Activated naive CD8-positive, alpha-beta T cell treated with anti-CD3 and anti-CD28 coated beads, Interleukin-2, amount 50 U/mL, for 24 hours (primary cell): ENCODE measurements at regions not wholly inside any gene's neighbourhood (a gene's known extent, or its start where the extent isn't known, plus 50 kb on each side); places are given as distances from the start of the nearest gene placed in this dataset.
"Not testable (repeated sequence)": the region's sequence is repeated elsewhere in the genome, so short reads cannot be mapped to it uniquely, and the experiment has no call there.

Experiments used
- ATAC-seq: fragments of 150-1000 bp; cut with Tn5 transposase; one replicate; pipeline ENCODE4 v1.10.0; 2021
- DNase-seq: peaks from one replicate; pipeline ENCODE4 v3.0.0; 2021
- H3K27ac Mint-ChIP-seq: one replicate; pipeline ENCODE4 v1.8.0; 2021; ENCODE audit warnings: mild to moderate bottlenecking, mixed read lengths
- H3K27me3 Mint-ChIP-seq: one replicate; pipeline ENCODE4 v1.8.0; 2021; ENCODE audit warnings: mixed read lengths
- H3K36me3 Mint-ChIP-seq: one replicate; pipeline ENCODE4 v1.8.0; 2021; ENCODE audit warnings: low read depth, mixed read lengths
- H3K4me1 Mint-ChIP-seq: one replicate; pipeline ENCODE4 v1.8.0; 2021; ENCODE audit warnings: mixed read lengths
- H3K4me3 Mint-ChIP-seq: one replicate; pipeline ENCODE4 v1.8.0; 2021; ENCODE audit warnings: mild to moderate bottlenecking, moderate library complexity, mixed read lengths
- H3K9me3 Mint-ChIP-seq: one replicate; pipeline ENCODE4 v1.8.0; 2021; ENCODE audit warnings: mixed read lengths

DNA sequence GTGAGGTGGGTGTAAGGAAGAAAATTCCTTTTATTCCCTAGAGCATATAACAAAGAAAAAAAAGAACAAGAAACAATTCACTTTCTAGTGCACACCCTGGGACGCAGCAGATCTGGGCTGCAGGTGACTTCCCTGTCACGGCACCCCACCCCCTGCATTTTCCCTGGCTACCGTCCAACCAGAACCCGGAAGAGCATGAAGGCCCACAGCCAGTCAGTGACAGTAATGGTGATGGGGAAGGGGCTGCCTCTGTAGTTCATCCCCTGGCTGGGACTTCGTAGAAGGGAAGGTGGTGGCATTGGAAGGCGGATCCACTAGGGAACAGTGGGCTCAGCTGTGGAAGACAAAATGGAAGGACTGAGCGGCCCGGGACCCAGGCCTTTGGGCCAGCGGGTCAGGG is 236.7 kb downstream of the BUB3 start:
- H3K36me3 Mint-ChIP-seq, result peaks cover 9% of the 10 kb centered on the region
- no peak overlapping the region for H3K27ac Mint-ChIP-seq
- ATAC-seq (no peak), DNase-seq (no peak)
- H3K27me3 Mint-ChIP-seq, result no peaks in the 10 kb centered on the region
- no peak overlapping the region for H3K4me3 Mint-ChIP-seq
- H3K9me3 Mint-ChIP-seq, result peaks cover 15% of the 10 kb centered on the region
- no peaks in the 10 kb centered on the region for H3K4me1 Mint-ChIP-seq

DNA sequence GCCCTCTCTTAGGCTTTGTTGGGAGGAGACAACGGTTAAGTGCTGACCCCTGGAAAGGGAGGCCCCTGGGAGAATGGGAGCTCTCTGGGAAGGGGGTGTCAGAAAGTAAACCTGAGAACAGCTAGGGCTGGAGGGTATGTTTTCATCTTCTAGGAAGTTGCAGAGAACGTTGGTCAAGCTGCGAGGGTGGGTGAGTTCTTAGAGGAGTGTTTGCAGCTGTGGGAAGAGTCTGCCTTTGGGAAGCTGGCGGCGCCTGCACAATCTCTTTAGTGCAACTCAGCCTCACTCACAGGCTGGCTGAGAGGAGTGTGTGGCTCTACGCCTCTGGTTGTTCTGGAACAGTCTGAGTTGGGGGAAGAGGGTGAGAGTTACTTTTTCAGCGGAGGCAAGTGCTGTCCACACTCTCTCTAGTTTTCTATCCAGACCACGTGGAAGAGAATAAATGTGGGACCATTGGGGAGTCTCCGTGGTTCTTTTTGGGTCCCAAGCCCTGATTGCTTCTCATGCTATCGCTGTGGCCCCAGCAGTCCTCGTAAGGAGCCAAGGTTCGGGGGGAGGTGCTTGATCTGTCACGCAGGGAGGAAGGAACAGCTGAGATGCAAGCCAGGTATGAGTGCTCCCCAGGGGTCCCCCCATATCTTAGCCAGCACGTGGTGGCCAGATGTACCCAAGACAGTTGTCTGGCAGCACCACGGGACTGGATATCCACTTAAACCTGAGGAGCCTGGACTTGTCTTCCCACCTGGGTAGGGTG is 237.2 kb downstream of the BUB3 start:
- no peak overlapping the region for H3K27ac Mint-ChIP-seq
- H3K27me3 Mint-ChIP-seq, result no peaks in the 10 kb centered on the region
- no peak for ATAC-seq
- DNase-seq, result no peak
- peaks cover 7% of the 10 kb centered on the region for H3K36me3 Mint-ChIP-seq
- no peak overlapping the region for H3K4me3 Mint-ChIP-seq
- H3K4me1 Mint-ChIP-seq, result no peaks in the 10 kb centered on the region
- H3K9me3 Mint-ChIP-seq, result peaks cover 13% of the 10 kb centered on the region

DNA sequence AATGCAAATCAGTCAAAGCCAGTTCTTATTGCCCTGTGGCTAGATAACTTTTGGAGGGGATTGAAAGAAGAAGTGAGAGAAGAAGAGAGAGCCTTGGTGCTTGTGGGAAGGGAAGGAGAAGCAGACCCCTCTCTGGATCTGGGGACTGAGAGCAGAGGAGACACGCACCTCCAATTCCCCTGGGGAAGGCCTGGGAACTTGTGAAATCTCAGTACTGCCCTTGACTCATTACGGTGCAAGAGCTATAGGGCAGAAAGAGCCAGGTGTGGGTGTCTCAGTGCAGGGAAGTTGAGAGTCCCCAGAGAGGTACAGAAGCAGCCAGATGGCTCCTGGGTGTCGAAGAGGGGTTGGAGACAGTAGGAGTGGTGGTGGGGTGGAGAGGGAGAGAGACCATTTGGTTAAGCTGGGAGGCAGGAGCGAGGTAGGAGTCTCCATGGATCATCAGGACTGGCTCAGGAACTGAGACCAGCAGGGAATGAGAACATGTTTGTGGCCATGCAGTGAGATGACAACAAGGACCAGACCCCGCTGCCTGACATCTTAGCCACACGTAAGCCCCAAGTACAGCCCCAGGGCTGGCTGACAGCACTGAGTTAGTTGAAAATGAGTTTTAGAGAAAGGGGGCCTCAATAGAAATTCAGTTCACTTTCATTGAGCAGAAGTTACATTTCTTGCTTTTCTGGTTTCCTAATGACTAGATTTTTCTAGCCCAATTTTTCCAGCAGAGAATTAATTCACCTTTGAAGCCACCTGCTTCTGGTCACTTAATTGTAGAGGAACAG is 238.2 kb downstream of the BUB3 start:
- no peaks in the 10 kb centered on the region for H3K4me1 Mint-ChIP-seq
- no peak overlapping the region for H3K4me3 Mint-ChIP-seq
- ATAC-seq, result peak; percentile 31

DNA sequence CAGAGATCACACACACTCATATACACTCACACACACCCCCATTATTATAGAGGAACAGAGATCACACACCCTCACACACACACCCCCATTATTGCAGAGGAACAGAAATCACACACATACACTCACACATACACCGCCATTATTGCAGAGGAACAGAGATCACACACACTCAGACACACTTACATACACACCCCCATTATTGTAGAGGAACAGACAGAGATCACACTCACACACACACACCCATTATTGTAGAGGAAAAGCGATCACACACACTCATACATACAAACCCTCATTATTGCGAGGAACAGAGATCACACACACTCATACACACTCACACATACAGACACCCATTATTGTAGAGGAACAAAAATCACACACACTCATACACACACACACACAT is 239.0 kb downstream of the BUB3 start:
- DNase-seq (no peak), ATAC-seq (no peak)
- Mint-ChIP-seq H3K27ac (no peak overlapping the region), H3K4me1 (no peaks in the 10 kb centered on the region), H3K36me3 (no peaks in the 10 kb centered on the region), H3K27me3 (no peaks in the 10 kb centered on the region), H3K9me3 (peaks cover 4% of the 10 kb centered on the region), H3K4me3 (no peak overlapping the region)

More for the DNA sequence above, 238.2 kb downstream of the BUB3 start:
- H3K27me3 Mint-ChIP-seq, result no peaks in the 10 kb centered on the region
- H3K36me3 Mint-ChIP-seq, result peaks cover 3% of the 10 kb centered on the region
- DNase-seq, result no peak
- no peak overlapping the region for H3K27ac Mint-ChIP-seq
- H3K9me3 Mint-ChIP-seq, result peaks cover 8% of the 10 kb centered on the region

DNA sequence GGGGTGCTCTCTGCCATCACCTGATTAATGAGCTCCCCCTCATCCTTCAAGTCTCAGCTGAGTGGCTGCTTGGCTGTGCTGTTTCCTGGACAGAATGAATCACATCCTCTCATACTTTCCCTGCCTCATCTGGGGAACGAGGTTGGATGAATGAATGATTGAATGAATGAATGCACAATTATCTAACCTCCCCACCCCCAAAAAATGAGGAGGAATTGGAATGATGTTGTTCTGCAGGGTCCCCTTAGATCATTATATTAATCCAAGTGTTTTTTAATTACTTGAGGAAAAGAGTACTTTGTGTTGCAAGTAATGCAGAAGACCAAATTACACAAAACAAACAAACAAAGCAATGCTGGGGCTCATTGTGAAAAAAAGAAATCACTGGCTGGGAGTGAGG is 240.2 kb downstream of the BUB3 start:
- Mint-ChIP-seq H3K9me3 (no peaks in the 10 kb centered on the region), H3K4me3 (no peak overlapping the region), H3K27ac (no peak overlapping the region), H3K27me3 (no peaks in the 10 kb centered on the region), H3K36me3 (no peaks in the 10 kb centered on the region), H3K4me1 (no peaks in the 10 kb centered on the region)
- ATAC-seq (no peak), DNase-seq (no peak)

DNA sequence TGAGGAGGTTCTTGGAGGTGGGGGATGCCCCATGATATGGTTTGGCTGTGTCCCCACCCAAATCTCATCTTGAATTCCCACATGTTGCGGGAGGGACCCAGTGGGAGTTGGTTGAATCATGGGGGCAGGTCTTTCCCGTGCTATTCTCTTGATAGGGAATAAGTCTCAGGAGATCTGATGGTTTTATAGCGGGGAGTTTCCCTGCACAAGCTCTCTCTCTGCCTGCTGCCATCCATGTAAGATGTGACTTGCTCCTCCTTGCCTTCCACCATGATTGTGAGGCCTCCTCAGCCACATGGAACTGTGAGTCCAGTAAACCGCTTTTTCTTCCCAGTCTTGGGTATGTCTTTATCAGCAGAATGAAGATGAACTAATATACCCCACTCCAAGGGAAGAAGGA is 241.0 kb downstream of the BUB3 start:
- H3K36me3 Mint-ChIP-seq, H3K4me3 Mint-ChIP-seq, DNase-seq, H3K9me3 Mint-ChIP-seq, H3K27ac Mint-ChIP-seq, ATAC-seq, H3K27me3 Mint-ChIP-seq, H3K4me1 Mint-ChIP-seq: not testable (repeated sequence)

DNA sequence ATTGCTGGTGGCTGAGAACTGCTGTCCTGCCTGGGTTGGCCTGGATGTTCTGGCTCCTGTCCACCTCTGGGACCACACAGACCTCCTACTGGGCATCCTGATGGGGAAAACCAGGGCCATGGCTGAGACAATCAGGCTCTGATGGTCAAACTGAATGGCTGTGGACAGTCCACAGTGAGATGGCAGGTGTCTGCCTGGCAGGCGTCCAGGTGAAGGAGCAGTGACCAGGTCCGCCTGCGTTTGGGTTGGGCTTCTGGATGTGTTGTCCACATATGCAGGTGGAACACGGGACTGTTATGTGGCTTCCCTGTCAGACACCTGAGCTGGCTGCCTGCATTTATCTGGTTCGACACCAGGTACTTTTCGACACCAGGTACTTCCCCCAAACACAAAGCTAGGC is 241.7 kb downstream of the BUB3 start:
- H3K36me3 Mint-ChIP-seq, result no peaks in the 10 kb centered on the region
- no peaks in the 10 kb centered on the region for H3K4me1 Mint-ChIP-seq
- no peak overlapping the region for H3K4me3 Mint-ChIP-seq
- H3K27ac Mint-ChIP-seq, result no peak overlapping the region
- no peak for DNase-seq
- no peaks in the 10 kb centered on the region for H3K9me3 Mint-ChIP-seq
- no peaks in the 10 kb centered on the region for H3K27me3 Mint-ChIP-seq
- ATAC-seq, result no peak

DNA sequence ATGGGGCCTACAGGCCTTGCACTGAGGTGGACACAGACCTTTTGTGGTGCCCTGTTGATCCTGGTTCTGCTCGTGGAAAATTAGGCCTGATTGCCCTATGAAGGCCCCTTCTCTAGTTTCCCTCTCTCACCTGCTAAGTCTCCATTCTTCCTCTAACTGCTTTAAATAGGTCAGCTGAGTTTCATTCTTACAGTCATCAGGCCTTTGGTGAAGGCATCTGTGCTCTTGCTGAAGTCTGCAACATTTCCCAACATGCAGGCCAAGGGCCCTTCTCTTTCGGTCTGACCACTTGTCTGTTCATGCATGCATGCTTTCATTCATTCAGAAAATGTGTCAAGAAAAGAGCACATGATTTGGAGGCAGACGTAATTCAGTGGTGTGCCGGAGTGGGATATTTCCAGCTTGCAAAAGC is 244.0 kb downstream of the BUB3 start:
- no peak overlapping the region for H3K4me3 Mint-ChIP-seq
- H3K36me3 Mint-ChIP-seq, result no peaks in the 10 kb centered on the region
- no peak for DNase-seq
- H3K9me3 Mint-ChIP-seq, result no peaks in the 10 kb centered on the region
- ATAC-seq, result no peak
- H3K27ac Mint-ChIP-seq, result no peak overlapping the region
- no peaks in the 10 kb centered on the region for H3K27me3 Mint-ChIP-seq
- H3K4me1 Mint-ChIP-seq, result peaks cover 2% of the 10 kb centered on the region

DNA sequence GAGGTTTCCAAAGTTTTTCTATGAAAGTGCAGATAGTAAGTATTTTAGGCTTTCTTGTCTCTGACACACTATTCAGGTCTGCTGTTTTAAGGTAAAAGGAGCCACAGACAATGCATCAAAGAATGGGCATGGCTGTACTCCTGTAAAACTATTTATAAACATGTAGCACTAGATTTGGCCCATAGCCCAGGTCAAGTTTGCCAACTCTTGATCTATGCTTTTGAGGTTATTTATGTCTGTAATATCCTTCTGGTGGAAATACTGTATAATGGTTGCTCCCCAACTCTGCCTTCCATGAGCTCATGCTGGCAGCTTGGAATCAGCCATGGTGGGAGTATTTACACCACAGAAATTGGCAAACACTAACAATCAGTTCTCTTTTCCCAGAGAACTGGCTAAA is 244.6 kb downstream of the BUB3 start:
- H3K27me3 Mint-ChIP-seq, result no peaks in the 10 kb centered on the region
- H3K9me3 Mint-ChIP-seq, result no peaks in the 10 kb centered on the region
- H3K4me1 Mint-ChIP-seq, result peaks cover 2% of the 10 kb centered on the region
- H3K4me3 Mint-ChIP-seq, result no peak overlapping the region
- no peak for ATAC-seq
- H3K27ac Mint-ChIP-seq, result no peak overlapping the region
- H3K36me3 Mint-ChIP-seq, result no peaks in the 10 kb centered on the region
- DNase-seq, result no peak

DNA sequence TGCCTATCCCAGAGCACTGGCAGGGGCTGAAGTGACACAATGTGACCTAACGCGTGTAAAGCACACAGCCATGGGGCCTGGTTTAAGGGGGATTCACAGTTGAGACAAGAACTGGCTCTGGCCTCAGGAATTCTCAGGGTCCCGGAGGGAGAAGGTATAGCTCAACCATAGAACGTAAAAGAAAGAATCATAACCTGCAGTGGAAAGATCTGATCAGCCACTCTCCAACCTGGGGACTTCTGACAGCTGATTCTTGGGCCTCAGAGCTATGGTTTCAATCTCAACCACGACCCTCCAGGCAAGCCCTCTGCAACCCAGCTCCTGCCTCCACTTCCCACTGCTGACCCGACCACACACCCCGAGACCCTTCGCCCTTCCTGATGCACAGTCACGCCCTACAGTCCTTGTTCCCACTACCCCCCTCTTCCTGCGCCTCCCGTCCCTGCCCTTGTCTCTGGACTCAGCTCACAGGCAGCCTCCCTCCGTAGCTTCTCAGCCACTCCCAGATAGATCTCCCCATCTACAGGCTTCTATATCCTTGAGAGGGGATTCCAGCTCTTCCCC is 245.2 kb downstream of the BUB3 start:
- H3K36me3 Mint-ChIP-seq, result no peaks in the 10 kb centered on the region
- H3K4me1 Mint-ChIP-seq, result peaks cover 2% of the 10 kb centered on the region
- DNase-seq (no peak), ATAC-seq (no peak)
- H3K27me3 Mint-ChIP-seq, result no peaks in the 10 kb centered on the region
- H3K4me3 Mint-ChIP-seq, result no peak overlapping the region
- H3K9me3 Mint-ChIP-seq, result peaks cover 2% of the 10 kb centered on the region
- no peak overlapping the region for H3K27ac Mint-ChIP-seq

DNA sequence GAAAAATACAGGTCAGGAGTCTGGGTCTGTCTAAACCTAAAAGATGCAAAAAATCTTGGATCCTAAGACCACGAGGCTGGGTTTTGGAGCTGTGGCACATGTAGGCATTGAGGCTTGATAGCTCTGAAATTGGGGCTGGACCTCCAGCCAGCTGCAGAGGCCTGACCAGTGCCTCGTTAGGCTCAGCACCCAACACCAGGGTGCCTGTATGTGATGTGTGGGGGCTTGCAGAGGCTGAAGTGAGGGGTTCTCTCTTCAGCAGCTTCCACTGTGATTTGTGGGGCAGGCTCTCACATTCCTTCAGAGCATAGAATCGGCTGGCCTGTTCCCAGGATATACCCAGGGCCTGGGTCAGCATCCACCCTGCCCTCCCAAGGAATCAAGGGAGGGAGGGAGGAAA is 247.8 kb downstream of the BUB3 start:
- H3K4me1 Mint-ChIP-seq, result peaks cover 2% of the 10 kb centered on the region
- no peak overlapping the region for H3K4me3 Mint-ChIP-seq
- no peaks in the 10 kb centered on the region for H3K36me3 Mint-ChIP-seq
- ATAC-seq (no peak), DNase-seq (no peak)
- H3K27me3 Mint-ChIP-seq, result no peaks in the 10 kb centered on the region
- peaks cover 10% of the 10 kb centered on the region for H3K9me3 Mint-ChIP-seq
- H3K27ac Mint-ChIP-seq, result no peak overlapping the region

DNA sequence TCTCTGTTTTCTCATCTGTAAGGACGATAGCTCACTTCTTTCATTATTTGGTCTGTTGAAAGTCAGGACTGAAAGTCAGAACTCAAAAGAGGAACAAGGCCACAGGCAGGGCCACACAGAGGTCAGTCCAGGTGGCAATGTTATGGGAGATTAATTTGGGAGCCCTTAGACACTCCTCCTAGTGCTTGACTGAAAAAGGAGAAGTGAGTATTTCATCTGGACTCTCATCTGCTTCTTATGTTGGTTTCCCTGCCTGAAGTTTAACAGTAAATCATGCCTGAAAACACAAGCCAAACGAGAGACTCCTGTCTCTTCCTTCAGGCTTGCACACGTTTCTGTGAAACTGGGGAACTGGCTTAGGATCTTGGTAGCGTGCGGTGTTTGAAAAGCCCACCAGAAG is 248.5 kb downstream of the BUB3 start:
- Mint-ChIP-seq H3K27me3 (no peaks in the 10 kb centered on the region), H3K4me1 (peaks cover 2% of the 10 kb centered on the region), H3K36me3 (no peaks in the 10 kb centered on the region), H3K27ac (no peak overlapping the region), H3K4me3 (no peak overlapping the region), H3K9me3 (peaks cover 10% of the 10 kb centered on the region)
- DNase-seq (no peak), ATAC-seq (peak; percentile 36)

DNA sequence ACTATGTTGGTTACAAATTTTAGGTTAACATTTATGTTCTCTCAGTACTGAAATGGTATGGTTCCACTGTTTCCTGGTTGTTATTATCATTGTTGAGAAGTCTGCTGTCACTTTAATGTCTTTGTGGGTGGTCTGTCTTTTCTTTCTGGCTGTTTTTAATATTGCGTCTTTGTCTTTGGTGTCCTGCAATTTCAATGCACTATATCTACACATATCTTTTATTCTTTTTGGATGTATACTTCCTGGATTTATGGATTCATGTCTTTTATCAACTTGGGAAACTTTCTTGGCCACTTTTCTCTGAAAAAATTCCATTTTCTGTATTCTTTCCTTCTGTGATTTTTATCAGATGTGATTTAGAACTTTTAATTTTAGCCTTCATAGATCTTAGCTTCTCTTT is 250.2 kb downstream of the BUB3 start:
- peaks cover 10% of the 10 kb centered on the region for H3K9me3 Mint-ChIP-seq

DNA sequence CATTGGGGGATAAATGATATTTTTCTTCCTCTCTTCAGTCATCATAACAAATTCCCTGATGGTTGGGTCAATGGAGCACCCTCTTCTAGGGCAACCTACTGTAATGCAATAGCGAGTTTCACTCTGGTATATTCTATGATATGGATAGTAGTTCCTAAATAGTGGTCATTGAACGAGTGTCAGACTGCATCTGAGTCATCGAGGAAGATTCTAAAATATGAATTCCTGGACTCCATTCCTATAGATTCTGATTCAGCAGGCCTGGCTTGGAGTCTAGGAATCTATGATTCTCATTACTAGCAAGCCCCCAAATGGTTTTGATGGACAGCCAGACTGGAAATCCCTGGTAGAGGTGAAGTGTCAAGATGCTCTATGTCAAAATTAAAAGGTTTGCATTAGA is 254.5 kb downstream of the BUB3 start:
- Mint-ChIP-seq H3K9me3 (peaks cover 10% of the 10 kb centered on the region), H3K4me1 (no peaks in the 10 kb centered on the region), H3K36me3 (no peaks in the 10 kb centered on the region), H3K4me3 (no peak overlapping the region), H3K27ac (no peak overlapping the region), H3K27me3 (peaks cover 3% of the 10 kb centered on the region)
- ATAC-seq (no peak), DNase-seq (no peak)

More for the DNA sequence above, 250.2 kb downstream of the BUB3 start:
- Mint-ChIP-seq H3K27ac (no peak overlapping the region), H3K36me3 (no peaks in the 10 kb centered on the region), H3K4me1 (peaks cover 2% of the 10 kb centered on the region), H3K4me3 (no peak overlapping the region), H3K27me3 (peaks cover 1% of the 10 kb centered on the region)
- no peak for ATAC-seq
- no peak for DNase-seq

DNA sequence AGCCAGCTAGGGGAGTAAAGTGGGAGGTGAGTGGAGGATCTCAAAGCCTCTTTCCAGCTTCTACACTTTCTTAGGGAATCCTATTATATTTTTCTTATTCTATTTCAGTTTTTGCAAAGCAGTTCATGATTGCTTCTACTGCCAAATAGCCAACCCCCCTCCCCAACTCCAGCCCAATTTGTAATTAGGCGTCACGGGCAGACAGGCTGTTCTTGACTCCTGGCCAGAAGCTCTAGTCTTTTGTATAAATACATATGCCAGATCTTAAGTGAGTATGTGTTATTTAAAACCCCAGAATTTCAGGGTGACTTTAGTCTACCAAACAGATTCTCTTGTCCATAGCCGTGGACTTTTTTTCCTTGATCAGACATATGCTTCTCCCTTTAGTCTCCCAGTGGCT is 255.2 kb downstream of the BUB3 start:
- ATAC-seq, result no peak
- H3K4me3 Mint-ChIP-seq, result no peak overlapping the region

More for the DNA sequence above, 255.2 kb downstream of the BUB3 start:
- H3K27me3 Mint-ChIP-seq, result peaks cover 3% of the 10 kb centered on the region
- H3K27ac Mint-ChIP-seq, result no peak overlapping the region
- H3K9me3 Mint-ChIP-seq, result peaks cover 7% of the 10 kb centered on the region
- no peaks in the 10 kb centered on the region for H3K4me1 Mint-ChIP-seq
- no peaks in the 10 kb centered on the region for H3K36me3 Mint-ChIP-seq
- no peak for DNase-seq
